GM08714 (cell line): ENCODE measurements at regions not wholly inside any gene's neighbourhood (a gene's known extent, or its start where the extent isn't known, plus 50 kb on each side); places are given as distances from the start of the nearest gene placed in this dataset.

Source experiments
- H3K4me3 ChIP-seq: fragments of 200-500 bp; sonication (Bioruptor generic); 2 replicates; pipeline ENCODE4 v1.5.1; 2014; ENCODE audit warnings: mild to moderate bottlenecking, low read length, inconsistent platforms
- ZNF274 ChIP-seq: IDR thresholded peaks from 2 replicates; pipeline ENCODE4 v1.6.1; 2012; ENCODE audit warnings: mild to moderate bottlenecking, low read depth, low read length

DNA sequence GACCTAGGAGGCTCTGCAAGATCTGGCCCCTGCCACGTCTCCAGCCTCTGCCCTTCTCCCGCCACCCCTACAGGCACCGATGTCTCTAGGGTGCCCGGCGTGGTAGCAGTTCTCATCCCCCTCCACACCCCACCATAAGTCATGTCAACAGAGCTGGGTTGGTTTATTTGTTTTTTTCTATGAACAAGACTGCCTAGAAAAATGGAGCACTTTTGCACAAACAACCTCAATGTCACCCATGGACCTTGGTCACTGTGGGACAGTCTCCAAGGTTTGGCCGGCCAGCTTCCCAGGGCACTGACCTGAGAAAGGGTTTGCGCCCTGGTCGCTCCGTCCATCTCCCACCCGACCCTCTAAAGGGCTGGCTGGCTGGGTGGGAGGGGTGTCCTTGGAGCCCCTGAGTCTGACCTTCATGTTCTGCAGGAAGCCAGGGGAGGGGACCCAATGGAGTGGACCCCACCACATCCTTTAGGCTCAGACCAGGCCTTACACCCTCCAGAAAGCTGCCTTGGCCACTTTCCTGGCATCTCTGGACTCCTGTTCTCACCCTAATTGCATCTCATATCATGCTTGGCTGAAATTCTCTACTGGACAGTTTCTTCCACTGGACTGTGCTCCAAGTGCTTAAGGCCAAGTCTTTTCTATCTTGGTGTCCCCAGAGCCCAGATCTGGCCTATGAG is 104.8 kb upstream of the PTPN1 start:
- H3K4me3 ChIP-seq, result no peak overlapping the region
- no peak for TF ChIP-seq ZNF274

DNA sequence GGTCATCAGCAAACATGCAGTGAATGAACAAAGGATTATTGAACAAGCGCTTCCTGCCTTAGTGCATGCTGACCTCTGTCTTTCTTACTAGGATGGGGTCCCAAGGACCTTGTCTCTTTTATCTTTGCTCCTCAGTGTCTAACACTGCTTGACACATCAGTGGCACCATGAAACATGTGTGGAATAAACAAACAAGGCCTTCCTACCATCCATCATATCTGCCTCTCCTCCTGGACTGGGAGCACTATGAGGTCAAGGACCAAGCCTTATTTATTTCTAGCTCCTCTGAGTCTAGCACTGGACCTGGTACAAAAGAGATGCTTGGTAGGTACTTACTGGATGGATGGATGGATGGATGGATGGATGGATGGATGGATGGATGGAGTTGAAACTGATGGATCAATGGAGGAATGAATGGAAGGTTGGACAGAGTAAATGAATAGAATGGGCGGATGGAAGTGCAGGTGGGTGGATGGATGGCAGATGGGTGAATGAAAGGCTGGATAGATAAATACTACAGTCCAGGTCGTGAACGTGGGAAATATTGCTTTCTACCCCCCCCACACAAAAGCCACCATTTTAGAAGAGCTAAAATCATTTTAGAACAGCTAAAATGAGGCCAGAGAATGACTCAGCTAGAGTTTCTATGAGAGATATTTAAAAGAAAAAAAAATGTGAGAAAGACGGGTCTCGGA is 104.1 kb upstream of the PTPN1 start:
- H3K4me3 ChIP-seq, result no peak overlapping the region
- TF ChIP-seq ZNF274, result no peak

DNA sequence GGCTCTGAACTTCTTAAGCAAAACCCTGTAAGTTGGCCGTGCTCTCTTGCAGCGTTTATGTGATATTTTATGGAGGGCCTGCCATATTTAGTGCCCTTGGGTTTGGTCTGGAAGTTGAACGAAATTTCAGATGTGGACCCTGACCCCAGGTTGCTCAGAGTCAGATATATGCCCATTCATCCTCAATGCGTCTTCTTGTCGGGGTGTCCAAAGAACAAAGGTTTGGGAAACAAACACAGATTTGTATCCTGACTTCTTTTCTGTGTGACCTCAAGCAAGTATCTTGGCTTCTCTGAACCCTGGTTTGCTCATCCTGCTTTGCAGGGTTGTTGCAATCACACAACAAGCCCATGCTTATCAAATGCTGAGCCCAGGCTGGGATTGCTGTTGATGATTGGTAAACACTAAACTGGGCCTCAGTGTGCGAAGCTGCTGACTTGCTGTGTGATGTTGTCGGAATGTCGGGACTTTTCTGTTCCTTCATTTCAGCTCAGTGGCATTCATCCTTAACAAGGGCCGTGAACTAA is 103.5 kb upstream of the PTPN1 start:
- H3K4me3 ChIP-seq, result no peak overlapping the region
- no peak for TF ChIP-seq ZNF274

DNA sequence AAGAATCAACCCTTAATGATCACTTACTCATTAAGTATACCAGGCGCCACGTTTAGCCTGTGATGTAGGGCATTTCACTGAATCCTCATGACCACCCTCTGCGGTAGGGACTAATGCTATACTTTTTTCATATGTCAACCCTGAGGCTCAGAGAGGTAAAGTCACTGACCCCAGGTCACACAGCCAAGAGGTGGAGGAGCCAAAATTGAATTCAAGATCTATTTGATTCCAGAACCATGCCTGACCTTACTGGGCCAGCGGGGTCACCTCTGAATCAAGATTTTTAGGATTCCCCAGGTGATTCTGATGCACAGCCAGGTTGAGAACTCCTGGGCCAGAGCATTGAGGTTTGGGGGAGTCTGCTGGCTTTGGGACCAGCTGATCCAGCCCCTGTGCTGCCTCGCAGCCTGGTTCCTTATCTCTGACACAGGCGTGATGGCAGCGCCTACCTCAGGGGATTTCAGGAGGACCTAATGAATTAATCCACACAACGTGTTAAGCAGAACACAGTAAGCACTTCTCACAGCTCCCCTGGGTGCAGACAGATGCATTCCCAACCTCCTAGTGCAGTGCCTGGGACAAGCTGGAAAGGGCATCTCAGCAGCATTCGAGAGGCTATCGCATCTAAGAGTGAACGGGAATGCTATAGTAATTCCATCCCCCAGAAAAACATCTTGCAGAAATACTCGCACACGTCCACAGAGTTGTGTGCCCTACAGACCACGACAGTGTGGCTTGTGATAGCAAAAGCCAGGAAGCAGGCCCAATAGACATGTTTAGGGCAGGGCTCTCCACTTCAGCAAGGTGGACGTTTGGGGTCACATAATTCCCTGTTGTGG is 101.4 kb upstream of the PTPN1 start:
- no peak overlapping the region for H3K4me3 ChIP-seq
- no peak for TF ChIP-seq ZNF274

DNA sequence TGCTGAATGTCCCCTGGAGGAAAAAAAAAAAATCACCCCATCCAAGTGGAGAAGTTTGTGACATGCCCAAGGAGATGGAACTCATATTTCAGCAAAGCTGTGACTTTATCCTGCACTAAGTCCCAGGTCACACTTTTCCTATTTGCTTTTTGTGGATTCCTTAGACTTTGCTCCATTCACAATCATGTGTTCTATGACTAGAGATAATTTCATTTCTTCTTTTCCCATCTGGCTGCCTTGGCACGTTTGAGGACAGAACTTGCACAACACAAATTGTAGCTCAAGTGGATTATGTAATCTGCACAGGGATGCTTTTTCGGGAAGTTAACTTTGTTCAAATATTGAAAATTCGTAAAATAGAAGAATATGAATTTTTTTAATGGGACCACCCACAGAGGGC is 100.7 kb upstream of the PTPN1 start:
- no peak for TF ChIP-seq ZNF274
- no peak overlapping the region for H3K4me3 ChIP-seq

DNA sequence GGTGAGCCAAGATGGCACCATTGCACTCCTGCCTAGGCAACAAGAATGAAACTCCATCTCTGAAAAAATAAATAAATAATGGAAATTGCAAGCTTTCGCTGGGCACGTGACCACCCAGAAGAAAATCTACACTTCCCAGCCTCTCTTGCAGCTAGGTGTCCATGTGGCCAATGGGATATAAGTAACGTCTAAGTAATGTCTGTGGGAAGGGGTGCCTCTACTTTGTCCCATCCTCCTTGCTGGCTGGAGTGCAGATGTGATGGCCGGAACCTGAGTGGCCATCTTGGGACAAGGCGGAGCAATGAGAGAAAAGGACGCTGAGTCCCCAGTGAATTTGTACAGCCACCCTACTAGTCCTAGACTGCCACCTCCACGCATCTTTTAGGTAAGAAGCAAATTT is 99.8 kb upstream of the PTPN1 start:
- H3K4me3 ChIP-seq, result no peak overlapping the region
- TF ChIP-seq ZNF274, result no peak

DNA sequence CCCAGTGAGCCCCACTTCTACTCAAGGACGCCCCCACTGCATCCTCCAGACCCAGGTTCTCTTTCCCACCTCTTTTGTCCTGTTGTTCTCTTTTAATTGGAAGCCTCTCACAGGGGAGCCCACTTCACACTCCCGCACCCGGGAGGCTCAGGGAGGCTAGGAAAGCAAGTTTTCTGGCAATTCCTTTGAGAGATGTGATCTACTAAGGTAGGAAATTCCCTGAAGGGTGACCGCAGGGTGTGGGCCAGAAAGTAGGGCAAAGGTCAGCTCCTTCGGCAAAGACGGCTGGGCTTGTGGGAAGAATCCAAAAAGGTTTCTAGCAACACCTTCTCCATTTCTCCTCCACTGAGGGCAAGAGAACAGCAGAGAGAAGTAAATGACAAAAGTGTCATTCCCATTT is 98.1 kb upstream of the PTPN1 start:
- H3K4me3 ChIP-seq, result no peak overlapping the region
- no peak for TF ChIP-seq ZNF274

DNA sequence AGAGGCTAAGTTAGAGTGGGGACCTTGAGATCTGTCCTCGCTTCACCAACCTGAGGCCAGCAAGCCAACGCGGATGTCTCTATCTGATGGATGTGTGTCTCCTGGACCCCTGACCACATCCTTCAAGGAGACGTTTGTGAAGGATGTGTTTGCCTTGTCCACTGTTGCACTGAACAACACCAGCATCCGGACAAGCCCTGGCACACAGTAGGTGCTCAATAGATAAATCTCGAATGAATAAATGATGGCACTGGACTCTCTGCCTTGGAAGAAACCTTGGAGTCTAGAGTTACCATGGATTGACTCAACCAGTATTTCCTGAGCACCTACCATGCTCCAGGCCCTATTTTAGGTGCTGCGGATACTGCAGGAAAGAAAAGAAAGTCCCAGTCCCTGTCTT is 97.7 kb upstream of the PTPN1 start:
- TF ChIP-seq ZNF274, result no peak
- no peak overlapping the region for H3K4me3 ChIP-seq

DNA sequence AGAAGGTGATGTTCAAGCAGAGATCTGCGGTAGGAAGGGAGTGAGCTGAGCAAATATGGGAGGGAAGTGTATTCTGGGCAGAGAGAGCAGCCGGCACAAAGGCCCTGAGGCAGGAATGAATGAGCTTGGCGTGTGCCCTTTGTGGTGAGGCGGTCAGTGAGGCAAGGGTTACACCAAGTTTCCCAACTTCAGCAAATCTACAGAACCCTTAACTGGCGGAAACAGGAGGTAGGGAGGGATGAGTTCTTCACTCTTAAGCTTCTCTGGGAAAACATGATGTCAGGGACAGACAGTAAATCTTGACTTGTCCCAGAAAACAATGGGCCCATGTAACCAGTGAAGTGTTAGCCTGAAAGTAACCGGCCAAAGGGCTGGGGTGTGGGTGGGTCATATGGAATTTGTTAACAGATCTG is 97.1 kb upstream of the PTPN1 start:
- no peak for TF ChIP-seq ZNF274
- no peak overlapping the region for H3K4me3 ChIP-seq

DNA sequence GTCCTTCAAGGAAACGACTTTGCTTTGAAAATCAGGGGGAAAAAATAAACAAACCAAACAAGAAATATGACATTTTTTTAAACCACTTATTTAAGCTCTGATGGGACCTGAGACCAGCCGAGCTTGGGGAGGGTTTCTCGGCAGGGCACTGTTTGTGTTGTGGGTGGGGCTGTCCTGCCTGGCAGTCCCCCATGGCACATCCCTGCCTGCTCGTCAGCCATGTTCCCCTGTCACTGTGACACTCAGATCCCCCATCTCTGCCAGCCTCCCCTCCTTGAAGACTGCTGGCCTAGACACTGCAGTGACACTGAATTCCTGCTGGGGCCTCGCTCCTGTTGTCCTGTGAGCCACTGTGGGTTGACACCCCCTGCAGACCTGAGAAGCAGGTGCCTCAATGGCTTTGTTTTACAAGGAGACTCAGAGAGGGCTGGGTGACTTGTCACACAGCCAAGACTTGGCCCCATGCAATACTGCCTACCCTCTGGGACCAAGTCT is 95.1 kb upstream of the PTPN1 start:
- TF ChIP-seq ZNF274, result no peak
- no peak overlapping the region for H3K4me3 ChIP-seq

DNA sequence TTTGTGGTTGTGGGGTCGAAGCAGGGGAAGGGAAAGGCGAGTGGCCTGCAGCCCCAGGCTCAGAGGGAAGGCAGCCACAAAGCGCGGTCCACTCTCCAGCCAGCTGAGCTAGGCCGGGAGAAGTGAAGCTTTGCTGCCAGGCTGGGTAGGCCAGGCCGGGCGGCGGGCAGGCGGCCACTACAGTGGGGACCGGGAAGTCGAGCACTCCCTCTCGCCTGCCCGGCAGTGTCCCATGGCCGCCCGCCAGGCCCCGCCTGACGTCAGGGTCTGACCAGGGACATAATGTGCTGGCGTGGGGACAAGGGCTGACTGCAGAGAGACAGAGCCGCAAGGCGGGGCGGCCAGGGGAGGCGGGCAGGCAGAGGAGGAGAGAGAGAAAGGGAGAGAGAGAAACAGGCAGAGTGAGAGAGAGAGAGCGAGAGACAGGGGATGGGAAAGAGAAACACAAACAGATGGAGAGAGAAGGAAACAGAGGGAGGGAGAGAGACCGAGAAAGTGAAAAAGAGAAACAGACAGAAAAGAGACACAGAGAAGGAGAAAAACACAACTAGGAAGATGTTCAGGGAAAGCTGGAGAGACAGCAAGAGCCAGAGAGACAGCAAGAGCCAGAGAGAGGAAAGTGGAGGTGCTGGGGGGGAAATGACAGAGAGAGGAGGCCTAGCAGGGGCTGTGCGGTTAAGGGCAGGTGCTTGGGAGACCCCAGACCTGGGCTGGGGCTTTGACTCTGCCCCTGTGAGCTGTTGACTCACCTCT is 94.5 kb upstream of the PTPN1 start:
- H3K4me3 ChIP-seq, result no peak overlapping the region
- no peak for TF ChIP-seq ZNF274

DNA sequence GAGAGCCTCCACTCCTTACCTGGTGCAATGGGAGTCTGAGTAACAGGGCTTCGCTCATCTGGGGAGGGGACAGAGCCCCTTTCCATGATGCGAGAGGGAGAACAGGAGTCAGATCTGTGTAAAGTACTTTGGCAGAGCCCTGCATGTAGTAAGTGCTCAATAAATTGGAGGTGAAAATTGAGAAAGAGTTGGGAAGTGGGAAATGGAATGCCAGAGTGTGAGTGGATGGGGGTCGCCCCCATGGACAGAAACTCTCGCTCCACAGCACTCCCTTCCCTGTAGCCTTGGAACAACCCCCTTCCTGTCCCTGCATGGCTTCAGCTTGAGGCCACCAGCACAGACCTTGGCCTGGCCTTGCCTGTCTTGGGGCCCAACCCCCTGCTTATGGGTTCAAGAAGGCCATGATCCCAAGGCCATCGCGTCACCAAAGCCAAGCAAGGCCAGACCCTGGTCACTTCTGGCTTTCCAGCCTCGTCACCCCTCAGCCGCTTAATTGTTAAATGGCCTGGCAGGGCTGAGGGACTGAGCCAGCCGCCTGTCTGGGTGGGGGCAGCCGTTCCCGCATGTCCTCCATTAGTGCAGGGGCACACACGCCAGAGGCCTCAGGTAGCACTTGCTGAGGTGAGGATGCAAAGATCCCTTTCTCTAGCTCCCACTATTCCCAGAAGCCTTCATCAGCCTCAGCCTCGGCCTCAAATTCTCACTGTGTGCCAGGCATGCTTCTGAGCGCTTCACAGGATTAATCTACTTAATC is 93.7 kb upstream of the PTPN1 start:
- no peak overlapping the region for H3K4me3 ChIP-seq
- TF ChIP-seq ZNF274, result no peak

DNA sequence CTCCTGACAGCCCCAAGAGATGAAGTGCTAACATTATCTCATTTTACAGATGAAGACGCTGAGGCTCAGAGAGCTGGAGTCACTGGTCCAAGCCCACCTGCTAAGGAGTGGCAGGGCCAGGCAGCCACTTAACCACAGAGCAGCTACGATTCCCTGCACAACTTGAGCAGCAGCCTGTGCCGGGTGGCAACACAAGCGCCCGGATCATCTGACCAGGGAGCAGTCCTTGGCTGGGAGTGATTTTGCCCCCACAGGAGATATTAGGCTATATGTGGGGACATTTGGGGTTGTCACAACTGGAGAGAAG is 93.2 kb upstream of the PTPN1 start:
- TF ChIP-seq ZNF274, result no peak

More for the DNA sequence above, 93.2 kb upstream of the PTPN1 start:
- H3K4me3 ChIP-seq, result no peak overlapping the region
